Activated B cell treated with CpG ODN at 0.5 μM for 24 hours (primary cell): ENCODE measurements at regions not wholly inside any gene's neighbourhood (a gene's known extent, or its start where the extent isn't known, plus 50 kb on each side); places are given as distances from the start of the nearest gene placed in this dataset.

Experiments used
- ATAC-seq: fragments of 200-7000 bp; cut with Tn5 transposase; one replicate; pipeline ENCODE4 v1.10.0; 2021; ENCODE audit warnings: low read depth, mild to moderate bottlenecking, moderate library complexity
- CTCF ChIA-PET: fragments of 350-600 bp; sonication (Branson Sonifier 250); formaldehyde crosslinking; loops from one replicate; lab custom pipeline; 2021; ENCODE audit warnings: antibody characterized with exemption; lab: Charles Lee
- POLR2A ChIA-PET: fragments of 350-600 bp; sonication (Branson Sonifier 250); formaldehyde crosslinking; loops from one replicate; lab custom pipeline; 2021; ENCODE audit warnings: antibody characterized with exemption; lab: Charles Lee
- DNase-seq: peaks from one replicate; pipeline ENCODE4 v3.0.0; 2022
- H3K27ac Mint-ChIP-seq: one replicate; pipeline ENCODE4 v1.8.0; 2020; ENCODE audit warnings: mixed read lengths
- H3K27me3 Mint-ChIP-seq: one replicate; pipeline ENCODE4 v1.8.0; 2021; ENCODE audit warnings: mixed read lengths
- H3K36me3 Mint-ChIP-seq: one replicate; pipeline ENCODE4 v1.8.0; 2021; ENCODE audit warnings: low read depth, mixed read lengths
- H3K4me1 Mint-ChIP-seq: one replicate; pipeline ENCODE4 v1.8.0; 2021; ENCODE audit warnings: mixed read lengths
- H3K4me3 Mint-ChIP-seq: one replicate; pipeline ENCODE4 v1.8.0; 2020; ENCODE audit warnings: mild to moderate bottlenecking, mixed read lengths
- H3K9me3 Mint-ChIP-seq: one replicate; pipeline ENCODE4 v1.8.0; 2020; ENCODE audit warnings: mixed read lengths
- intact Hi-C: fragments of 100-400 bp; cut with micrococcal nuclease; formaldehyde crosslinking; loops from one replicate; pipeline ENCODE4 v1.15.1; 2024
- TF ChIP-seq, protein P1 (sequence below): fragments of 200-600 bp; IDR thresholded peaks from one replicate; pipeline ENCODE4 v1.8.0; 2022; ENCODE audit warnings: antibody characterized with exemption, mild to moderate bottlenecking

DNA sequence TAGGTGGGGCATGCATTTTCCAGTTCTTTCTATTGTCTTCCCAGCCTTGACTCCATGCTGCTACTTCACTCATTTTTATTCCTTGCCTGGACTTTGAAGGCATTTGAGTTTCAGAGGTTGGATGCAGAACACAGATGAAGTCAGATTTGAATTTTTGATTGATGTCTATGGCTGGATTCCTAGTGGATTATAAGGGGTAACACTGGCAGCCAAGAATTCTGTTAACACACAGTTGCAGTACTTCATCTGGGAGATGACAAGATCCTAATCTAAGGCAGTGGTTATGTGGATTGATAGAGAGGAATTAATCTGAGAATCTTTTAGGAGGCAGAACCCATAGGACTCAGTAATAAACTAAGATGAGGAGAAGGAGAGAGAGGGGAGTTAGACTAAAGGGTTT lies 439.0 kb upstream of the USP24 start:
- ChIA-PET CTCF (no interaction called here), POLR2A (no interaction called here)
- Mint-ChIP-seq H3K36me3 (no peaks in the 10 kb centered on the region), H3K9me3 (no peaks in the 10 kb centered on the region), H3K27me3 (no peaks in the 10 kb centered on the region), H3K27ac (no peak overlapping the region), H3K4me3 (no peak overlapping the region), H3K4me1 (no peaks in the 10 kb centered on the region)
- TF ChIP-seq, protein P1, sequence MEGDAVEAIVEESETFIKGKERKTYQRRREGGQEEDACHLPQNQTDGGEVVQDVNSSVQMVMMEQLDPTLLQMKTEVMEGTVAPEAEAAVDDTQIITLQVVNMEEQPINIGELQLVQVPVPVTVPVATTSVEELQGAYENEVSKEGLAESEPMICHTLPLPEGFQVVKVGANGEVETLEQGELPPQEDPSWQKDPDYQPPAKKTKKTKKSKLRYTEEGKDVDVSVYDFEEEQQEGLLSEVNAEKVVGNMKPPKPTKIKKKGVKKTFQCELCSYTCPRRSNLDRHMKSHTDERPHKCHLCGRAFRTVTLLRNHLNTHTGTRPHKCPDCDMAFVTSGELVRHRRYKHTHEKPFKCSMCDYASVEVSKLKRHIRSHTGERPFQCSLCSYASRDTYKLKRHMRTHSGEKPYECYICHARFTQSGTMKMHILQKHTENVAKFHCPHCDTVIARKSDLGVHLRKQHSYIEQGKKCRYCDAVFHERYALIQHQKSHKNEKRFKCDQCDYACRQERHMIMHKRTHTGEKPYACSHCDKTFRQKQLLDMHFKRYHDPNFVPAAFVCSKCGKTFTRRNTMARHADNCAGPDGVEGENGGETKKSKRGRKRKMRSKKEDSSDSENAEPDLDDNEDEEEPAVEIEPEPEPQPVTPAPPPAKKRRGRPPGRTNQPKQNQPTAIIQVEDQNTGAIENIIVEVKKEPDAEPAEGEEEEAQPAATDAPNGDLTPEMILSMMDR = no peak
- intact Hi-C loops = no loop called here
- ATAC-seq (no peak), DNase-seq (no peak)

- Mint-ChIP-seq H3K27ac (no peak overlapping the region), H3K36me3 (no peaks in the 10 kb centered on the region), H3K9me3 (no peaks in the 10 kb centered on the region), H3K27me3 (no peaks in the 10 kb centered on the region), H3K4me3 (no peak overlapping the region), H3K4me1 (no peaks in the 10 kb centered on the region)
- DNase-seq (no peak), ATAC-seq (no peak)
- TF ChIP-seq, protein P1 = no peak
- intact Hi-C loops = no loop called here
- POLR2A ChIA-PET = no interaction called here
- CTCF ChIA-PET = no interaction called here
Measured at GRCh38 chr1:55650444-55650843, 435.3 kb upstream of the USP24 start.

DNA sequence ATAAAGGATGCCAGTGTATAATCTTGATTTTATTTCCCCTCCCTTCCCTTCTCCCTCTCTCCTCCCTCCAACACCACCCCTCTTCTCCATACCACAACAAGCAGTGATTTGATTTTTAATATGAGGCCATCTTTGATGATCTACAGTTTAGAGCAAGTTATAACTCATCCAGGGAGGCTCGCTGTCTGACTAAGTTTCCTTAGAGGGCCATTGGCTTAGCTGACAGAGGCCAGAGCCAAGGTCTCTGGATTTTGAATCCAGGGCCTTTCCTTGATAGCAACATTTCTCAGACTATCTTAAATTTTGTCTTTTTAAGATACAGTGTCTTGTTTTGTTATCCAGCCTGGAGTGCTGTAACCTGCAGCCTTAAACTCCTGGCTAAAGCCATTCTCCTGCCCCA lies 431.0 kb upstream of the USP24 start:
- DNase-seq = no peak
- intact Hi-C loops = no loop called here
- no peak for ATAC-seq
- H3K27me3 Mint-ChIP-seq = no peaks in the 10 kb centered on the region
- H3K4me3 Mint-ChIP-seq = no peak overlapping the region
- ChIA-PET POLR2A (no interaction called here), CTCF (no interaction called here)
- no peak overlapping the region for H3K27ac Mint-ChIP-seq
- no peaks in the 10 kb centered on the region for H3K9me3 Mint-ChIP-seq
- TF ChIP-seq, protein P1 = no peak
- no peaks in the 10 kb centered on the region for H3K36me3 Mint-ChIP-seq
- peaks cover 5% of the 10 kb centered on the region for H3K4me1 Mint-ChIP-seq

- Mint-ChIP-seq H3K4me1 (peaks cover 10% of the 10 kb centered on the region), H3K9me3 (no peaks in the 10 kb centered on the region), H3K36me3 (no peaks in the 10 kb centered on the region), H3K27me3 (no peaks in the 10 kb centered on the region), H3K27ac (no peak overlapping the region), H3K4me3 (no peak overlapping the region)
- intact Hi-C loops = no loop called here
- DNase-seq (no peak), ATAC-seq (no peak)
- ChIA-PET CTCF (no interaction called here), POLR2A (no interaction called here)
- TF ChIP-seq, protein P1 = no peak
Measured at GRCh38 chr1:55645270-55645669, 430.1 kb upstream of the USP24 start.

DNA sequence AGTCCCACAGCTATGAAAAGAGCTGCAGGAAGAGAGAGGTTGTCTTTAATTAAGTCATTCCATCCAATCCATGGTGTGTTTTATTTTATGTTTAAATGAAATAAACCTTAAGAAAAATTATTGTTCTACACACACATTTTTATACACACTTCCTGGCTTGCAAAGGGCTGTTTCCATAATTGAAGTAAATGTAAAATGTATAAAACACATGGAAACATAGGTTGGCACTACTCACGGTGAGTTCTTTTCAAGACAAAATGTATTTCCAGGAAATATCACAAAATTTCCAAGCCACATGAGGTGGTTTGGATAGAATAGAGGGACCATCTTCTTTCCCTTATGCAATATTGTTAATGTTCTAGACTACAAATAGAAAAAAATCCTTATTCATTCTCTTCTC lies 426.8 kb upstream of the USP24 start:
- no peak overlapping the region for H3K4me3 Mint-ChIP-seq
- ChIA-PET CTCF (no interaction called here), POLR2A (no interaction called here)
- DNase-seq (no peak), ATAC-seq (no peak)
- H3K36me3 Mint-ChIP-seq = no peaks in the 10 kb centered on the region
- H3K4me1 Mint-ChIP-seq = peaks cover 10% of the 10 kb centered on the region
- intact Hi-C loops = no loop called here
- H3K27me3 Mint-ChIP-seq = peaks cover 5% of the 10 kb centered on the region
- no peaks in the 10 kb centered on the region for H3K9me3 Mint-ChIP-seq
- no peak overlapping the region for H3K27ac Mint-ChIP-seq
- TF ChIP-seq, protein P1 = no peak
